Loucy (cell line): ENCODE measurements at regions not wholly inside any gene's neighbourhood (a gene's known extent, or its start where the extent isn't known, plus 50 kb on each side); places are given as distances from the start of the nearest gene placed in this dataset.

Experiments
- H2AFZ ChIP-seq: fragments of 200-600 bp; sonication (generic); 2 replicates; pipeline ENCODE4 v1.6.0; 2016; ENCODE audit warnings: antibody characterized with exemption, mild to moderate bottlenecking, low read length, moderate library complexity
- H3F3A ChIP-seq: fragments of 200-600 bp; 2 replicates; pipeline ENCODE4 v1.6.0; 2016; ENCODE audit warnings: antibody characterized with exemption, low read depth, mild to moderate bottlenecking
- H3K27me3 ChIP-seq: fragments of 200-600 bp; sonication (generic); 2 replicates; pipeline ENCODE4 v1.6.1; 2014; ENCODE audit warnings: low read length, mild to moderate bottlenecking; ENCODE audit not compliant: insufficient read depth, poor library complexity, severe bottlenecking
- H3K36me3 ChIP-seq: fragments of 200-600 bp; sonication (generic); 2 replicates; pipeline ENCODE4 v1.6.1; 2016; ENCODE audit warnings: low read length; ENCODE audit not compliant: insufficient read depth
- H3K4me1 ChIP-seq: fragments of 200-600 bp; sonication (generic); 2 replicates; pipeline ENCODE4 v1.5.1; 2014; ENCODE audit warnings: low read length, mild to moderate bottlenecking; ENCODE audit not compliant: insufficient read depth, poor library complexity, severe bottlenecking
- H3K4me2 ChIP-seq: fragments of 200-600 bp; sonication (generic); 2 replicates; pipeline ENCODE4 v1.6.0; 2014; ENCODE audit warnings: antibody characterized with exemption, low read length, low read depth, mild to moderate bottlenecking; ENCODE audit not compliant: poor library complexity, severe bottlenecking
- H3K4me3 ChIP-seq: fragments of 200-600 bp; sonication (generic); 2 replicates; pipeline ENCODE4 v1.5.1; 2014; ENCODE audit warnings: low read length, mild to moderate bottlenecking, mixed read lengths; ENCODE audit not compliant: poor library complexity, severe bottlenecking
- H3K79me2 ChIP-seq: fragments of 200-600 bp; sonication (generic); 2 replicates; pipeline ENCODE4 v1.6.1; 2014; ENCODE audit warnings: low read length; ENCODE audit not compliant: insufficient read depth
- H3K9ac ChIP-seq: fragments of 200-600 bp; sonication (generic); 2 replicates; pipeline ENCODE4 v1.6.0; 2014; ENCODE audit warnings: mild to moderate bottlenecking, low read depth, low read length, moderate library complexity; ENCODE audit not compliant: poor library complexity, severe bottlenecking
- H3K9me2 ChIP-seq: fragments of 200-600 bp; sonication (generic); replicated peaks from 2 replicates; pipeline ENCODE4 v1.6.1; 2016; ENCODE audit warnings: low read depth, low read length, mixed read lengths
- H3K9me3 ChIP-seq: fragments of 200-600 bp; sonication (generic); 2 replicates; pipeline ENCODE4 v1.6.1; 2014; ENCODE audit warnings: mild to moderate bottlenecking, antibody characterized with exemption, low read length, low read depth; ENCODE audit not compliant: insufficient read depth
- H4K20me1 ChIP-seq: fragments of 200-600 bp; sonication (generic); 2 replicates; pipeline ENCODE4 v1.6.0; 2014; ENCODE audit warnings: antibody characterized with exemption, low read length, mild to moderate bottlenecking; ENCODE audit not compliant: insufficient read depth, poor library complexity, severe bottlenecking
- EZH2phosphoT487 ChIP-seq: fragments of 200-600 bp; IDR thresholded peaks from 2 replicates; pipeline ENCODE4 v1.6.1; 2018; ENCODE audit warnings: antibody characterized with exemption, mild to moderate bottlenecking, moderate library complexity, borderline replicate concordance
- TF ChIP-seq, protein P1 (sequence below): fragments of 200-600 bp; sonication (generic); conservative IDR thresholded peaks from 2 replicates; pipeline ENCODE4 v1.5.1; 2014; ENCODE audit warnings: mild to moderate bottlenecking, antibody characterized with exemption, low read length

DNA sequence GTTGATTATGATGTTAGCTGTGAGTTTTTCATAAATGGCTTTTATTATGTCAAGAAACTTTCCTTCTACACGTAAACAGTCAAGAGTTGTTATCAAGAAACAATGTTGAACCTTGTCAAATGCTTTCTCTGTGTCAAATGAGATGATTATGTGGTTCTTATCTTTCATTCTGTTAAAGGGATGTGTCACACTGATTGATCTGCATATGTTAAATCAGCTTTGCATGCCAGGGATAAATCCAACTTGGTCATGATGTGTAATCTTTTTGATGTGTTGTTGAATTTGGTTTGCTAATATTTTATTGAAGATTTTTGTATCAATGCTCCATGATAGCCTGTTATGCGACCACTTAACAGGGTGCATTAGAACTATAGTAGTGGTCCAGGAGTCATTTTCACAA is 107.3 kb downstream of the C1QL2 start:
- no peaks in the 10 kb centered on the region for H3K36me3 ChIP-seq
- H3K27me3 ChIP-seq: no peaks in the 10 kb centered on the region
- H3K4me2 ChIP-seq: no peak overlapping the region
- H2AFZ ChIP-seq: no peak overlapping the region
- no peaks in the 10 kb centered on the region for H3K9me2 ChIP-seq
- no peaks in the 10 kb centered on the region for H3K4me1 ChIP-seq
- H4K20me1 ChIP-seq: no peaks in the 10 kb centered on the region
- H3K4me3 ChIP-seq: no peak overlapping the region
- H3K9me3 ChIP-seq: no peaks in the 10 kb centered on the region
- no peaks in the 10 kb centered on the region for H3K79me2 ChIP-seq
- H3K9ac ChIP-seq: no peak overlapping the region
- TF ChIP-seq EZH2phosphoT487: no peak
- TF ChIP-seq, protein P1, sequence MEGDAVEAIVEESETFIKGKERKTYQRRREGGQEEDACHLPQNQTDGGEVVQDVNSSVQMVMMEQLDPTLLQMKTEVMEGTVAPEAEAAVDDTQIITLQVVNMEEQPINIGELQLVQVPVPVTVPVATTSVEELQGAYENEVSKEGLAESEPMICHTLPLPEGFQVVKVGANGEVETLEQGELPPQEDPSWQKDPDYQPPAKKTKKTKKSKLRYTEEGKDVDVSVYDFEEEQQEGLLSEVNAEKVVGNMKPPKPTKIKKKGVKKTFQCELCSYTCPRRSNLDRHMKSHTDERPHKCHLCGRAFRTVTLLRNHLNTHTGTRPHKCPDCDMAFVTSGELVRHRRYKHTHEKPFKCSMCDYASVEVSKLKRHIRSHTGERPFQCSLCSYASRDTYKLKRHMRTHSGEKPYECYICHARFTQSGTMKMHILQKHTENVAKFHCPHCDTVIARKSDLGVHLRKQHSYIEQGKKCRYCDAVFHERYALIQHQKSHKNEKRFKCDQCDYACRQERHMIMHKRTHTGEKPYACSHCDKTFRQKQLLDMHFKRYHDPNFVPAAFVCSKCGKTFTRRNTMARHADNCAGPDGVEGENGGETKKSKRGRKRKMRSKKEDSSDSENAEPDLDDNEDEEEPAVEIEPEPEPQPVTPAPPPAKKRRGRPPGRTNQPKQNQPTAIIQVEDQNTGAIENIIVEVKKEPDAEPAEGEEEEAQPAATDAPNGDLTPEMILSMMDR: no peak
- H3F3A ChIP-seq: no peaks in the 10 kb centered on the region

DNA sequence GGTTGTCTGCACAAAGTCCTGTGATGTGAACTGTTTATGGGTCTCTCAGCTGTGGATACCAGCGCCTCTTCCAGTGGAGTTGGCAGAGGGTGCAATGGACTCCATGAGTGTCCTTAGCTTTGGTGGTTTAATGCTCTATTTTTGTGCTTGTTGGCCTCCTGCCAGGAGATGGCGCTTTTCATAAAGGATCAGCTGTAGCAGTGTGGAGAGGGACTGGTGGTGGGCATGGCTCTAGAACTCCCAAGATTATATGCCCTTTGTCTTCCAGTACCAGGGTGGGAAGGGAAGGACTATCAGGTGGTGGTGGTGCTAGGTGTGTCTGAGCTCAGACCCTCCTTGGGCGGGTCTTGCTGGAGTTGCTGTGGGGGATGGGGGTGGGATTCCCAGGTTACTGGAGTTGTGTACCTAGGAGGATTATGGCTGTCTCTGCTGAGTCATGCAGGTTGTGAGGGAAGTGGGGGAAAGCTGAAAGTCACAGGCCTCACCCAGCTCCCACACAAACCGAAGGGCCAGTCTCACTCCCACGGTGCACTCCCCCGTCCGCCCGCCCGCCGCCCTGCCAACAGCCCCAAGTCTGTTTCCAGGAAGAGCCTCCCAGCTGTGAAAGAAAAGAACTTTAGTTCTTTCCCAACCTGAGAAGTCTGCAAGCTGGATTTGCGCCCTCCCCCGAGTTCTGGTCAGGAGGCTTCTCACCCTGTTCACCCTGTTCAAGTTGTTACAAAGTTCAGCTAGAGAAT is 108.1 kb downstream of the MARCO start:
- Histone ChIP-seq H3K9me2 (no peaks in the 10 kb centered on the region), H3K27me3 (no peaks in the 10 kb centered on the region), H3F3A (no peaks in the 10 kb centered on the region), H3K4me2 (no peak overlapping the region), H3K36me3 (no peaks in the 10 kb centered on the region), H4K20me1 (no peaks in the 10 kb centered on the region), H3K79me2 (no peaks in the 10 kb centered on the region), H3K4me3 (no peak overlapping the region), H3K9ac (no peak overlapping the region), H2AFZ (no peak overlapping the region), H3K9me3 (no peaks in the 10 kb centered on the region), H3K4me1 (no peaks in the 10 kb centered on the region)
- TF ChIP-seq, protein P1: peak; percentile 50
- TF ChIP-seq EZH2phosphoT487: no peak
